ENCODE measurements at regions not wholly inside any gene's neighbourhood (a gene's known extent, or its start where the extent isn't known, plus 50 kb on each side); places are given as distances from the start of the nearest gene placed in this dataset.

DNA sequence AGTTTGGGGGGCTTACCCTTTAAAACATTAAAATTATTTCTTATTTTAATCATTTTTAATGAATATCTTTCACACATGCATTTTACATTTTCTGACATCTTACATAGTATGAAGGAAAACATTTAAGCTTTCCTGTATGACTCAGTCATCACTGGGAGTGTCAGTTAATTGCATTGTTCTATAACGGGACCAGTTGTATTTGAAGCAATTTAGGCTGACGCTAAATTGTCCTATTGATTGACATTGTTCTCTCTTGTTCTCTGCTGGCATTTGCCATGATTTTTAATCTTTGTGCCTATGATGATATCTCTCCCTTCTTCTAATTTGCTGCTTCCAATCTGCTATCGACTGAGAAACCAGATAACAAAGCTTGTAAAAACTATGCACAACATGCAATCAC lies 190.5 kb upstream of the PIRT start:
- TF ChIP-seq POLR2A (IDR thresholded peaks at IDR 0.05) (no peak), POLR2AphosphoS5 (IDR thresholded peaks at IDR 0.05; ENCODE audit: insufficient read depth in 1 of 2, low read depth in 1 of 2) (no peak)
- TF ChIP-seq, protein P1, sequence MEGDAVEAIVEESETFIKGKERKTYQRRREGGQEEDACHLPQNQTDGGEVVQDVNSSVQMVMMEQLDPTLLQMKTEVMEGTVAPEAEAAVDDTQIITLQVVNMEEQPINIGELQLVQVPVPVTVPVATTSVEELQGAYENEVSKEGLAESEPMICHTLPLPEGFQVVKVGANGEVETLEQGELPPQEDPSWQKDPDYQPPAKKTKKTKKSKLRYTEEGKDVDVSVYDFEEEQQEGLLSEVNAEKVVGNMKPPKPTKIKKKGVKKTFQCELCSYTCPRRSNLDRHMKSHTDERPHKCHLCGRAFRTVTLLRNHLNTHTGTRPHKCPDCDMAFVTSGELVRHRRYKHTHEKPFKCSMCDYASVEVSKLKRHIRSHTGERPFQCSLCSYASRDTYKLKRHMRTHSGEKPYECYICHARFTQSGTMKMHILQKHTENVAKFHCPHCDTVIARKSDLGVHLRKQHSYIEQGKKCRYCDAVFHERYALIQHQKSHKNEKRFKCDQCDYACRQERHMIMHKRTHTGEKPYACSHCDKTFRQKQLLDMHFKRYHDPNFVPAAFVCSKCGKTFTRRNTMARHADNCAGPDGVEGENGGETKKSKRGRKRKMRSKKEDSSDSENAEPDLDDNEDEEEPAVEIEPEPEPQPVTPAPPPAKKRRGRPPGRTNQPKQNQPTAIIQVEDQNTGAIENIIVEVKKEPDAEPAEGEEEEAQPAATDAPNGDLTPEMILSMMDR (IDR thresholded peaks at IDR 0.05) = no peak

Measured in vagina (tissue), 2 donors.